IPS DF 4.7 (cell line): ENCODE measurements at regions not wholly inside any gene's neighbourhood (a gene's known extent, or its start where the extent isn't known, plus 50 kb on each side); places are given as distances from the start of the nearest gene placed in this dataset.

ENCODE experiments used
- DNase-seq: peaks from one replicate; pipeline ENCODE4 v3.0.0-alpha.2; 2013; ENCODE audit warnings: low spot score; ENCODE audit errors: extremely low read depth

DNA sequence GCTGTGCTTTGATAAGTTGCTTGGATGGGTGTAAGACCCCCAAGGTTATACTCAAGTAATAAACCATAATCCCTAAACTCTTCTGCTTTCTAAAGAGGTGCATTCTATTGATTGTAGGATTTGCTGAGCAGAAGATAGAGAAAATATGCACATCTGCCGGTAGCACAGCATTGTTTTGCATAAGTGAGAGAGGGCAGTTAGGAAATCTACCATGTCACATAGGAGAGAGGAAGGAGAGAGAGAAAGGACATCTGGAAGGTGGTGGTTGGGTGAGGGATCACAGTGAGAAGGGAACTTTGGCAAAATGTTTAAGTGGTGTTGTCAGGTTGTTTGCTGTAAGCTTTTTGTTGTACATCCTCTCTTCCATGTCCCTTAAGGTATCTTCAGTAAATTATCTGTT, 73.6 kb upstream of the BDNF start:
- DNase-seq: no peak

DNA sequence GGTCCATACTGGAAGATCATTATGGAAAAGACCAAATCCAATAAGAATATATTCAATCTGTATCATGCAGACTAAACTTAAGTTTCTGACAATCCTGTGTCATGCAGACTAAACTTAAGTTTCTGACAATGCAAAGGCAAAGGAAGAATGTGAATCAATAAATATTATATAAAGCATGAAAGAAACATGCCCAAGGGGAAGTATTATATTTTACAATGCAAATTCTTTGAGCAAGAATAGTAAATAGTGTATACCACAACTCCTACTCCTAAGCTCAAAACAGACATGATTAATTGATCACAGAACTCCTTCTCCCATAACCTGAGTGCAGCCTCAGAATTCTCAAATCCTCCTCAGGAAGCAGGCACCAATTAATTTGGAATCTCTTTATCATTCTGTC, 71.3 kb upstream of the BDNF start:
- DNase-seq: no peak

DNA sequence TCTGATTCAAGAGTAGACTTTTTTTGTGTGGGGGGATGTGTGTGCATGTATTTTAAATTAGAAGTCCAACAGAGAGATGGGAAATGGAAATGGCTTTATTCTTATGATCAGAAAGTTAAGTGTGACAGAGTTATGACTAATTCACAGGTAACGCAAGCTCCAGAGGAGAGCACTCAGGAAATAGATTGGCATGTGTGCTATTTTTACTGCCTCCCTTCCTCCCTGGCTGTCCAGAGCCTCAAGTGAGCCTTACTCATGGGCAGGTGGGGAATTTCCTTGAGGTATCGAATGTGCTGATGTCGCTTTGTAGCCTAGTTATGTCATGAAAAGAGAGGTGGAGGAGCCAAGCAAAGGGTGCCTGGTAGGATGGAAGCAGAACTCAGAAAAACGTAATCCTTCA, 70.3 kb upstream of the BDNF start:
- no peak for DNase-seq

DNA sequence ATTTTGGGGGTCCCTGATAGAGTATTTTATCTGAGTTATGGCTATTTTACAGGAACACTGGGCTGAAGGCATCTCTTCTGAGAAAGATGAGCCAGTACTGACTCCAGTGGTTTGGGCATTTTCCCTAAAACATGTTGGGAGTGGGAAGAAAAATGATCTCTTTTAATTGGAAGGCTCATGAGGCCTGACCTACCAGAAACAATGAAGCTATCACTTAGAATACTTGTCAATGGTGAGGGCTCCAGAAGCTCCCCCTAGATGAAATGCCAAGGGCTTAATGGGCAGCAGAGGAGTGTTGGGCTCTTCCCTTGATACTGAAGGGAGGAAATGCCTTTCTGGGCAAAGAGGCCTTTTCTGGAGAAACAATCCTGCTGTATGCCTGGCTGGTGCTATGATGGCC, 63.5 kb upstream of the BDNF start:
- no peak for DNase-seq

DNA sequence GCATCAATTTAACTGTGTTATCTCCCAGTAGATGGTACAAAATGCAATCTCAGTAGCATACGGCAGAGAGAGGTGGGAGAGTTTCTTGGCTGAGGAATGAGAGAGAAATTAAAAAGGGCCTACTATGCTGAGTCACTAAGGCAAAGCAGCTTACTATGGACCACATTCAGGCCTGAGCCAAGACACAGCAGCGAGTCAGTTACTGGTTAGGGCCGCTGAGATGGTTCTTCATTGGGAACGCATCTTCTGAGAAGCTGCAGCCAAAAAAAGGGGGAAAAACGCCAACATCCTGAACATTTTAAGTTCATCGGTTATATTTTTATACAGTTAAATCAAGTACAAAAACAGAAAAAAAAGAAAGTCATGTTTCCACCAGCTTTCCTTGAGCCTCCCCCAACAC, 61.1 kb upstream of the BDNF start:
- DNase-seq: no peak

DNA sequence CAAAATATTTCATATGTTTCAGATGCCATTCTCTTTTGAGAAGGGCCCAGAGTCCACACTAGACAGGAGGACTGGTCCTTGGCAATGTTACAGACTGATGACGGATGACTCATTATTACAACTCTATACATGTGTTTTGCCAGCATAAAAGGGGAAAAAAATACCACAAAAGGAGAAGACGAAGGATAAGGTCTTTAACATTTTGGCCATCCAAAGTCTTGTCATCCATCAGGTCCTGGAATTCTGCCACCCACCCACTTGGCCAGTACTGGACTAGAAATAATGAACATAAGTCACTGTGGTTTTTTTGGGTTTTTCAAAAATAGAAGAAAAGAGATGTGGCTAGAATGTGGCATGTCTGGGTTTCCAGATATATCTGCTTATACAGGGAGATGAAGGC, 57.7 kb upstream of the BDNF start:
- DNase-seq: no peak

DNA sequence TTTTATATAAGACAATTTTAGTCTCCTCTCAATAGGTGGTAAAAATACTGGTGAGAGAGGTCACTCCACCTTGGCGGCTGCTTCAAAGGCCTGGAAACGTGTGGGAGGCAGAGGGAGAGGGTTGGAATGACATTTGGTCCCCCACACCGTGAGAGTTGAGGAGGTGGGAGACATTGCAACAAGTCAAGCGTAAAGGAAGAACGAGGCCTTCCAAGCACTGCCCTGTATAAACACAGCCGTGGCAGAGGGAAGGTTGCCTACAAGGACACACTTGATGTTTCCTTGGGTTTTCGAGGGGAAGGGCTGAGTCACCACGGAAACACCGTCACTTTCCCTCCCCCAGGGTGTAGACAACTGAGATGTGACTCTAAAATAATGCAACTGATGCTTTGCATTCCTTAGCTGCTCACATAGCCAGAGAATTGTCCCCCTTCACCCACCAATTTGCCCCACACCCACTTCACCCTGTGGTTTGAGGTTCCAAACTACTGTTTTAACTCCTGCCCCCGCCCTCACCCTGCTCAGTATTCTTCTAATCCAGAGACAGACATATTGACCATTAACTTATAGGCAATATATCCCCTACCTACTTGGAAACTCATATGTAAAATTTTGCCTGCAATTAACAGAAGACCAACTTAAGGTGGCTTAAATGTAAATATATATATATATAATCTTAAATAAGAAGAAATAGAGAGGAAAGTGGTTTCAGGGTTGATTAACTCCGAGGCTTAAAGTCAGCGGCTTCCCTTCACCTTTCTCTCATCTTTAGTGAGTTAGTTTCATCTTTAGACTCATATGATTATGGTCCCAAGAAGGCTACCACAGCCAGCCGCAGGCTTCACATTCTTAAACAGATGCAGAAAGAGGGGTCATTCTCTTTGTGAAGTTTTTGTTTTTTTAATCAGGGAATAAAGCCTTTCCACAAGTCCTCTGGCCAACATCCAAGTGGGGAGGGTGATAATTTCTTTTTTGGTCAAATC, 54.1 kb upstream of the BDNF start:
- DNase-seq: no peak
